ENCODE measurements at regions not wholly inside any gene's neighbourhood (a gene's known extent, or its start where the extent isn't known, plus 50 kb on each side); places are given as distances from the start of the nearest gene placed in this dataset.

DNA sequence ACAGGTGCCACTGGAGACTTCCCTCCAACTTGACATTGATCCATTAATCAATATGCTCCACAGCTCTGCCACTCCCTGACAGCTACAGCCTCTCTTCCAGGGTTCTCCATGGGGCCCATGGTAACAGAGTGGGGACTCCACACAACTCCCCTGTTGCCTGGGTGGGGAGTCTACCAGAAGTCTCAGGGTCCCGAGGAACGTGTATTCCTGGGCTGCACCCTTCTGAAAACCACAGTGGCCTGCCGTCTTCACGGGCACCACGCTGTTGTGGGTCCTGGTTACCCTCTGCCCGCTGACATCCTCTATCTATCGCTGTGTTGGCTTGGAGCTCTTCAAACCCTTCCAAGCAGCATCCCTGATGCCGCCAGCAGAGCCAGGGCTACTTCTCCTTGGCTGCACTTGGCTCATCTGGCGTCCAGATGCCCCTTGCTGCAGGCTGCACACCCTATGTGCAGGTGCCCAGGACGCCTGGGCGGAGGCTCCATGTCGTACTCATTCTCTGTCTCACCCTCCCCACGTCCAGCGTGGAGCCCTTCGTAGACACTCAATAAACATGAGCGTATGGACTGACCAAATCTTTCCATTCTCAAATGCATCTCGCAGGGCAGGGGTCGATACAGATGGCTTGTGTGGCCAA is 1341.8 kb downstream of the TBC1D22A start:
- Histone ChIP-seq H4K20me1 (ENCODE audit: low read depth, low read length) (no peaks in the 10 kb centered on the region), H2AFZ (ENCODE audit: low read depth, low read length, severe bottlenecking) (no peak overlapping the region), H3K79me2 (ENCODE audit: insufficient read depth, low read length) (no peaks in the 10 kb centered on the region), H3K4me2 (ENCODE audit: low read depth, low read length, poor library complexity, severe bottlenecking) (peak overlapping the region; percentile 54), H3K9ac (ENCODE audit: low read length) (0 out of 2 replicates have a peak overlapping the region, but pooled peaks have one; percentile 48), H3K27me3 (ENCODE audit: low read length) (no peaks in the 10 kb centered on the region), H3K4me3 (ENCODE audit: insufficient read depth, low read length, poor library complexity, severe bottlenecking) (no peak overlapping the region), H3K9me3 (ENCODE audit: insufficient read depth, low read length) (no peaks in the 10 kb centered on the region; the same call in 1 of the 2 replicates), H3F3A (ENCODE audit: insufficient read depth) (no peaks in the 10 kb centered on the region), H3K36me3 (ENCODE audit: low read length) (no peaks in the 10 kb centered on the region), H3K27ac (ENCODE audit: low read depth, low read length) (0 out of 2 replicates have a peak overlapping the region, but pooled peaks have one; percentile 32), H3K9me2 (replicated peaks; ENCODE audit: insufficient read depth, low read length) (no peaks in the 10 kb centered on the region)
- TF ChIP-seq EZH2phosphoT487 (conservative IDR thresholded peaks at IDR 0.05; ENCODE audit: low read length), result no peak
- TF ChIP-seq, protein P1, sequence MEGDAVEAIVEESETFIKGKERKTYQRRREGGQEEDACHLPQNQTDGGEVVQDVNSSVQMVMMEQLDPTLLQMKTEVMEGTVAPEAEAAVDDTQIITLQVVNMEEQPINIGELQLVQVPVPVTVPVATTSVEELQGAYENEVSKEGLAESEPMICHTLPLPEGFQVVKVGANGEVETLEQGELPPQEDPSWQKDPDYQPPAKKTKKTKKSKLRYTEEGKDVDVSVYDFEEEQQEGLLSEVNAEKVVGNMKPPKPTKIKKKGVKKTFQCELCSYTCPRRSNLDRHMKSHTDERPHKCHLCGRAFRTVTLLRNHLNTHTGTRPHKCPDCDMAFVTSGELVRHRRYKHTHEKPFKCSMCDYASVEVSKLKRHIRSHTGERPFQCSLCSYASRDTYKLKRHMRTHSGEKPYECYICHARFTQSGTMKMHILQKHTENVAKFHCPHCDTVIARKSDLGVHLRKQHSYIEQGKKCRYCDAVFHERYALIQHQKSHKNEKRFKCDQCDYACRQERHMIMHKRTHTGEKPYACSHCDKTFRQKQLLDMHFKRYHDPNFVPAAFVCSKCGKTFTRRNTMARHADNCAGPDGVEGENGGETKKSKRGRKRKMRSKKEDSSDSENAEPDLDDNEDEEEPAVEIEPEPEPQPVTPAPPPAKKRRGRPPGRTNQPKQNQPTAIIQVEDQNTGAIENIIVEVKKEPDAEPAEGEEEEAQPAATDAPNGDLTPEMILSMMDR (IDR thresholded peaks at IDR 0.05; ENCODE audit: insufficient read depth, low read length, poor library complexity, severe bottlenecking), result no peak

DNA sequence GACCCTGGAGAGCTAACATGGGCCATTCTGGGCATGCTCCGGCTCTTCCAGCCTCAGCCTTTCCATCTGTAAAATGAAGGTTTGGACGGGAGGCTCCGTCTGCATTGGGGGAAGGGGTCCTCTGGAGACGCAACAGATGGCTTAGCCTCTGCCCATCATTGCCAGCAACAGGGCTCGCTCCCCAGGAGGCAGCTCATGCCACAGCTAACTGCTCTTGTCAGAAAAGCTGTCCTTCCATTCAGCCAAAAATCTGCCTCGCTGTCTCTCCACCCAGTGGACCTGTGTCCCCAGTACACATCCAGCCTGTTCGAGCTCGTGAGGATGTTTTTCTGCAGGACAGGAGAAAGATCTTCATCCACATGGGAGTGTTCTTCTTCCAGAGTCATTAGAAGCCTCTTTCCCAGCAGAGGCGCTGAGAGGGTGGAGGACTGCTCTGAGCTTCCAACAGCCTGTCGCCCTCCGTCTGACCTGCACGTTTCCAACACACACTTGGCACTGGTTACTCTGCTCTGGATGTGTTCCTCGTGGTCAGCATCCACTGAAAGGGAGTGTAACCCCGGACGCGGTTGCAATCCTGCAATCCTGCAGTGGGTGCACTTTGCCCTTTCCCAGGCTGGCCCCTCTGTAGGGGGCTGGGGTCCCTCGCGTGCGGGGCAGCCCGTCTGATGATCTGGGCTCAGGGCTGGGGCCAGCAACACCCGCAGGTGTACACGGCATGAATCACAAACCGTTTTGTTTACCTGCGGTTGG is 1340.9 kb downstream of the TBC1D22A start:
- TF ChIP-seq EZH2phosphoT487 (conservative IDR thresholded peaks at IDR 0.05; ENCODE audit: low read length), result no peak
- TF ChIP-seq, protein P1 (IDR thresholded peaks at IDR 0.05; ENCODE audit: insufficient read depth, low read length, poor library complexity, severe bottlenecking), result no peak

DNA sequence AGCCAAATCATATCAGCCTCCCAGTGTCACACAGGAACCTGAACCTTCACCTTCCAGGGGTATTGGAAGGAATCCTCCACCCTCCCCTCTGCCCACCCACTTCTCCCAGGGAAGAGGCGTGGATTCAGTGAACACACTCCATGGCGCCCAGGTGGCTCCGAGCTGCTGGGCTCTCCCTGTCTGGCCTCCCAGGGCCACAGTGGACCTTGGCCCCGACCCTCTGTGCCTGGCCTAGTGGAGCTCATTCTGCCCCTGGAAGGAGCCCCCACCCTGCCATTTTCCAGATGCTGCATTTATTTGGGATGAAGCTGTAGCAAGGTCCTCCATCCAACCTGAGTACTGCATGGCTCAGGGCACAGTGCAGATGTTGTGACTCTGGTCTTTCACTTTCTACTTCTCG is 1340.1 kb downstream of the TBC1D22A start:
- H4K20me1 ChIP-seq (ENCODE audit: low read depth, low read length), result no peaks in the 10 kb centered on the region
- H3K9me2 ChIP-seq (replicated peaks; ENCODE audit: insufficient read depth, low read length), result no peaks in the 10 kb centered on the region
- no peaks in the 10 kb centered on the region for H3K9me3 ChIP-seq (ENCODE audit: insufficient read depth, low read length)

More for the DNA sequence above, 1340.9 kb downstream of the TBC1D22A start:
- Histone ChIP-seq H3F3A (ENCODE audit: insufficient read depth) (peaks cover 9% of the 10 kb centered on the region), H3K27ac (ENCODE audit: low read depth, low read length) (no peak overlapping the region), H3K9me2 (replicated peaks; ENCODE audit: insufficient read depth, low read length) (no peaks in the 10 kb centered on the region), H2AFZ (ENCODE audit: low read depth, low read length, severe bottlenecking) (no peak overlapping the region), H3K79me2 (ENCODE audit: insufficient read depth, low read length) (no peaks in the 10 kb centered on the region), H3K4me2 (ENCODE audit: low read depth, low read length, poor library complexity, severe bottlenecking) (no peak overlapping the region), H4K20me1 (ENCODE audit: low read depth, low read length) (no peaks in the 10 kb centered on the region), H3K9me3 (ENCODE audit: insufficient read depth, low read length) (no peaks in the 10 kb centered on the region), H3K27me3 (ENCODE audit: low read length) (no peaks in the 10 kb centered on the region), H3K4me3 (ENCODE audit: insufficient read depth, low read length, poor library complexity, severe bottlenecking) (no peak overlapping the region), H3K36me3 (ENCODE audit: low read length) (no peaks in the 10 kb centered on the region), H3K9ac (ENCODE audit: low read length) (no peak overlapping the region)

More for the DNA sequence above, 1340.1 kb downstream of the TBC1D22A start:
- Histone ChIP-seq H3K79me2 (ENCODE audit: insufficient read depth, low read length) (no peaks in the 10 kb centered on the region), H3K27ac (ENCODE audit: low read depth, low read length) (no peak overlapping the region), H3K36me3 (ENCODE audit: low read length) (no peaks in the 10 kb centered on the region), H3K4me2 (ENCODE audit: low read depth, low read length, poor library complexity, severe bottlenecking) (no peak overlapping the region), H3K4me3 (ENCODE audit: insufficient read depth, low read length, poor library complexity, severe bottlenecking) (no peak overlapping the region), H2AFZ (ENCODE audit: low read depth, low read length, severe bottlenecking) (no peak overlapping the region), H3K9ac (ENCODE audit: low read length) (no peak overlapping the region), H3F3A (ENCODE audit: insufficient read depth) (peaks cover 16% of the 10 kb centered on the region), H3K27me3 (ENCODE audit: low read length) (no peaks in the 10 kb centered on the region)
- TF ChIP-seq EZH2phosphoT487 (conservative IDR thresholded peaks at IDR 0.05; ENCODE audit: low read length), result no peak
- TF ChIP-seq, protein P1 (IDR thresholded peaks at IDR 0.05; ENCODE audit: insufficient read depth, low read length, poor library complexity, severe bottlenecking), result no peak
